SK-N-SH (cell line): ENCODE measurements at regions not wholly inside any gene's neighbourhood (a gene's known extent, or its start where the extent isn't known, plus 50 kb on each side); places are given as distances from the start of the nearest gene placed in this dataset.

Source experiments
- EZH2phosphoT487 ChIP-seq: fragments of 200-600 bp; sonication (generic); IDR thresholded peaks from 2 replicates; pipeline ENCODE4 v1.6.1; 2017; ENCODE audit warnings: low read depth, mixed run types, mild to moderate bottlenecking, antibody characterized with exemption, moderate library complexity, borderline replicate concordance
- TCF12 ChIP-seq: IDR thresholded peaks from 2 replicates; pipeline ENCODE4 v1.4.0; 2012
- TF ChIP-seq, protein P1 (sequence below): fragments of 200-600 bp; sonication (generic); IDR thresholded peaks from 2 replicates; pipeline ENCODE4 v1.6.1; 2017; ENCODE audit warnings: antibody characterized with exemption, mild to moderate bottlenecking, moderate library complexity

DNA sequence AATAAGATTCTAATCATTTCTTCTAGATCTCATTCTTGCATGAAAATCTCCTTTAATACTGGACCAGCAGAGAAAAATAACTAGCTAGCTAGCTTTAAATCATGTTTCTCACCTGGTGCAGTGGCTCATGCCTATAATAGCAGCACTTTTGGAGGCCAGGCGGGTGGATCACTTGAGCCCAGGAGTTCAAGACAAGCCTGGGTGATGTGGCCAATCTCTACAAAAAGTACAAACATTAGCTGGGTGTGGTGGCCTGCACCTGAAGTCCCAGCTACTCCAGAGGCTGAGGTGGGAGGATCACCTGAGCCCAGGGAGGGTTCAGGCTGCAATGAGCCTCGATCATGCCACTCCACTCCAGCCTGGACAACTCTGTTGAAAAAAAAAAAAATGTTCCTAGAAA is 99.2 kb downstream of the BAMBI start:
- TF ChIP-seq EZH2phosphoT487, result no peak
- TF ChIP-seq, protein P1, sequence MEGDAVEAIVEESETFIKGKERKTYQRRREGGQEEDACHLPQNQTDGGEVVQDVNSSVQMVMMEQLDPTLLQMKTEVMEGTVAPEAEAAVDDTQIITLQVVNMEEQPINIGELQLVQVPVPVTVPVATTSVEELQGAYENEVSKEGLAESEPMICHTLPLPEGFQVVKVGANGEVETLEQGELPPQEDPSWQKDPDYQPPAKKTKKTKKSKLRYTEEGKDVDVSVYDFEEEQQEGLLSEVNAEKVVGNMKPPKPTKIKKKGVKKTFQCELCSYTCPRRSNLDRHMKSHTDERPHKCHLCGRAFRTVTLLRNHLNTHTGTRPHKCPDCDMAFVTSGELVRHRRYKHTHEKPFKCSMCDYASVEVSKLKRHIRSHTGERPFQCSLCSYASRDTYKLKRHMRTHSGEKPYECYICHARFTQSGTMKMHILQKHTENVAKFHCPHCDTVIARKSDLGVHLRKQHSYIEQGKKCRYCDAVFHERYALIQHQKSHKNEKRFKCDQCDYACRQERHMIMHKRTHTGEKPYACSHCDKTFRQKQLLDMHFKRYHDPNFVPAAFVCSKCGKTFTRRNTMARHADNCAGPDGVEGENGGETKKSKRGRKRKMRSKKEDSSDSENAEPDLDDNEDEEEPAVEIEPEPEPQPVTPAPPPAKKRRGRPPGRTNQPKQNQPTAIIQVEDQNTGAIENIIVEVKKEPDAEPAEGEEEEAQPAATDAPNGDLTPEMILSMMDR, result no peak
- TF ChIP-seq TCF12, result no peak
